ENCODE measurements at regions not wholly inside any gene's neighbourhood (a gene's known extent, or its start where the extent isn't known, plus 50 kb on each side); places are given as distances from the start of the nearest gene placed in this dataset.

- BruUV-seq (replicated peaks) = no TSS peak
- Histone ChIP-seq H3K9ac (ENCODE audit: control insufficient read depth, insufficient read depth, low read length) (no peak overlapping the region), H3K27me3 (replicated peaks in 1 of 2; ENCODE audit: control insufficient read depth in 2 of 2, insufficient read depth in 2 of 2, low read length in 1 of 2) (no peaks in the 10 kb centered on the region), H3K27ac (ENCODE audit: control insufficient read depth, insufficient read depth) (no peak overlapping the region), H2AFZ (ENCODE audit: control insufficient read depth, low read depth, low read length) (no peak overlapping the region), H3K4me2 (ENCODE audit: control insufficient read depth, insufficient read depth) (no peak overlapping the region), H4K20me1 (ENCODE audit: control insufficient read depth, insufficient read depth) (no peaks in the 10 kb centered on the region), H3K9me3 (replicated peaks; ENCODE audit: control insufficient read depth, insufficient read depth, low read length) (no peaks in the 10 kb centered on the region; the same call in 2 of the 3 replicates), H3K4me3 (no peak overlapping the region), H3K36me3 (ENCODE audit: control insufficient read depth in 2 of 2, insufficient read depth in 2 of 2, low read length in 1 of 2) (no peaks in the 10 kb centered on the region), H3K79me2 (ENCODE audit: control insufficient read depth, insufficient read depth, low read length) (no peaks in the 10 kb centered on the region), H3K4me1 (ENCODE audit: control insufficient read depth, insufficient read depth, low read length) (no peaks in the 10 kb centered on the region)
- FAIRE-seq = no peak
- no peak for DNase-seq (ENCODE audit: low read depth, low spot score)
- SMC1A ChIA-PET (ENCODE audit: uncharacterized antibody, unreplicated experiment) = no interaction called here
- RAD21 ChIA-PET (ENCODE audit: unreplicated experiment) = no interaction called here
- in situ Hi-C loops (cut with MboI) = no loop called here
- TF ChIP-seq SUPT20H (IDR thresholded peaks at IDR 0.05; ENCODE audit: borderline replicate concordance, control insufficient read depth, low read depth, low read length) = no peak
- TF ChIP-seq SRF (IDR thresholded peaks at IDR 0.05; ENCODE audit: low read depth in 2 of 2, low read length in 2 of 2) = no peak
- no peak for TF ChIP-seq BHLHE40 (IDR thresholded peaks at IDR 0.05; ENCODE audit: borderline replicate concordance in 1 of 2, low read depth in 2 of 2, low read length in 1 of 2)
- TF ChIP-seq HDAC2 (IDR thresholded peaks at IDR 0.05) = no peak
- no peak for TF ChIP-seq POLR2A (IDR thresholded peaks at IDR 0.05; ENCODE audit: low read depth, low read length)
- TF ChIP-seq FOXM1 (IDR thresholded peaks at IDR 0.05; ENCODE audit: low read depth, low read length) = no peak
- no peak for TF ChIP-seq USF1 (IDR thresholded peaks at IDR 0.05; ENCODE audit: borderline replicate concordance, extremely low read length, insufficient read depth, low read depth, low read length)
- WGBS (ENCODE audit: insufficient coverage, insufficient replicate concordance, low lambda C conversion rate, missing lambda C conversion rate) = 15% methylated on average over 3 of the region's 3 CpGs
- ATAC-seq = no peak
- intact Hi-C loops (cut with micrococcal nuclease; ENCODE audit: unreplicated experiment) = no loop called here
- POLR2A ChIA-PET = no interaction called here
- CTCF ChIA-PET = no interaction called here
Measured at GRCh38 chr10:23568996-23569395, 130.1 kb downstream of the OTUD1 start.

DNA sequence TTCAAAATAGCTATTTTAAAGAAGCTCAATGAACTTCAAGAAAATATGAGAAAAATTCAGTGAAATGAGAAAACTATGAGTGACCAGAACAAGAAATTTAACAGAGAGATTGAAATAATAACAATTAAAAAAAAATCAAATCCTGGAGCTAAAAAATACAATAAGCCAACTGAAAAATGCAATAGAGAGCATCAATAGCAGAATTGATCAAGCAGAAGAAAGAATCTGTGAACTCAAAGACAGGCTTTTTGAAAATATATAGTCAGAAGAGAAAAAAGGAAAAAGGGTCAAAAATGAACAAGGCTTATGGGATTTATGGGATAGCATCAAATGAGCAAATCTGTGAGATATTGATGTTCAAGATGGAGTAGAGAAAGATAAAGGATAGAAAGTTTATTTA lies 133.0 kb downstream of the OTUD1 start:
- Histone ChIP-seq H3K27me3 (replicated peaks in 1 of 2; ENCODE audit: control insufficient read depth in 2 of 2, insufficient read depth in 2 of 2, low read length in 1 of 2) (no peaks in the 10 kb centered on the region), H3K79me2 (ENCODE audit: control insufficient read depth, insufficient read depth, low read length) (no peaks in the 10 kb centered on the region), H3K4me3 (no peak overlapping the region), H3K9ac (ENCODE audit: control insufficient read depth, insufficient read depth, low read length) (no peak overlapping the region), H3K36me3 (ENCODE audit: control insufficient read depth in 2 of 2, insufficient read depth in 2 of 2, low read length in 1 of 2) (no peaks in the 10 kb centered on the region), H3K27ac (ENCODE audit: control insufficient read depth, insufficient read depth) (no peak overlapping the region), H3K4me2 (ENCODE audit: control insufficient read depth, insufficient read depth) (no peak overlapping the region), H3K9me3 (replicated peaks; ENCODE audit: control insufficient read depth, insufficient read depth, low read length) (no peaks in the 10 kb centered on the region; the same call in 2 of the 3 replicates), H4K20me1 (ENCODE audit: control insufficient read depth, insufficient read depth) (no peaks in the 10 kb centered on the region), H3K4me1 (ENCODE audit: control insufficient read depth, insufficient read depth, low read length) (no peaks in the 10 kb centered on the region), H2AFZ (ENCODE audit: control insufficient read depth, low read depth, low read length) (no peak overlapping the region)
- FAIRE-seq = no peak
- POLR2A ChIA-PET = no interaction called here
- in situ Hi-C loops (cut with MboI) (no loop called here), intact Hi-C loops (cut with micrococcal nuclease; ENCODE audit: unreplicated experiment) (no loop called here)
- CTCF ChIA-PET = no interaction called here
- BruUV-seq (replicated peaks) = no TSS peak
- SMC1A ChIA-PET (ENCODE audit: uncharacterized antibody, unreplicated experiment) = no interaction called here
- RAD21 ChIA-PET (ENCODE audit: unreplicated experiment) = no interaction called here
- no peak for DNase-seq (ENCODE audit: low read depth, low spot score)
- ATAC-seq = no peak
- no peak for TF ChIP-seq RCOR1 (conservative IDR thresholded peaks at IDR 0.05; ENCODE audit: low read depth, low read length)
- no peak for TF ChIP-seq NFIC (IDR thresholded peaks at IDR 0.05; ENCODE audit: low read depth, low read length)
- TF ChIP-seq EP300 (IDR thresholded peaks at IDR 0.05; ENCODE audit: borderline replicate concordance in 1 of 2, control insufficient read depth in 1 of 2, low read depth in 2 of 2, low read length in 2 of 2) = no peak
- no peak for TF ChIP-seq IKZF1 (conservative IDR thresholded peaks at IDR 0.05)
- TF ChIP-seq POLR2AphosphoS2 (IDR thresholded peaks at IDR 0.05; ENCODE audit: low read depth, low read length) = no peak
- TF ChIP-seq HCFC1 (IDR thresholded peaks at IDR 0.05; ENCODE audit: low read length) = no peak
- no peak for TF ChIP-seq WRNIP1 (IDR thresholded peaks at IDR 0.05; ENCODE audit: borderline replicate concordance, low read depth, low read length)
- no peak for TF ChIP-seq ETV6 (conservative IDR thresholded peaks at IDR 0.05 in 1 of 2, IDR thresholded peaks at IDR 0.05 in 1 of 2; ENCODE audit: borderline replicate concordance in 1 of 2, low read depth in 1 of 2)
- no peak for TF ChIP-seq GABPA (IDR thresholded peaks at IDR 0.05; ENCODE audit: low read depth)

All from GM12878 (cell line).